ENCODE measurements at regions not wholly inside any gene's neighbourhood (a gene's known extent, or its start where the extent isn't known, plus 50 kb on each side); places are given as distances from the start of the nearest gene placed in this dataset.

DNA sequence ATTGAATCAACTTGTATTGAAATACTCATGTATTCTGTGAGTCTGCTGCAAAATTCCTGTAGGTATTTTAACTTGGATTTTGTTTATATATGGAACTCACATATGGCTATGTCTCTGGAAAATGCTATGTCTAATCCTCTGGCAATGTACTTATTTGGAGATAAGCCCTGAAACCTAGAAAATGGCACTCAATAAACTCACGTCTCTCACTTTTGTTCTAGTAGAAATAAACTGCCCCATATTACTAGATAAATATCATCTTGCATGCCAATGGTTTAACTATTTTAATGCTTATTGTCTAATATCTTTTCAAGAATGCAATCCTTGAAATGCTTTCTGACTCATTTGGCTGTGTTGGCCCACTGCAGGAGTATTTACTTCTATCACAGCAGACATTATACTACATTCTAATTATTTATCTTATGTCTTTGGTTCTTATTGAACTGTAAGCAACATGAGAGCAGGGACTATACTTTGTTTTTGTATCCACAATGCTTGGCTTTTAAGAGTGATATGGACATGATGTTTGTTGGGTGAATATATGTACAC is 292.2 kb upstream of the RSPO3 start:
- TF ChIP-seq, protein P1, sequence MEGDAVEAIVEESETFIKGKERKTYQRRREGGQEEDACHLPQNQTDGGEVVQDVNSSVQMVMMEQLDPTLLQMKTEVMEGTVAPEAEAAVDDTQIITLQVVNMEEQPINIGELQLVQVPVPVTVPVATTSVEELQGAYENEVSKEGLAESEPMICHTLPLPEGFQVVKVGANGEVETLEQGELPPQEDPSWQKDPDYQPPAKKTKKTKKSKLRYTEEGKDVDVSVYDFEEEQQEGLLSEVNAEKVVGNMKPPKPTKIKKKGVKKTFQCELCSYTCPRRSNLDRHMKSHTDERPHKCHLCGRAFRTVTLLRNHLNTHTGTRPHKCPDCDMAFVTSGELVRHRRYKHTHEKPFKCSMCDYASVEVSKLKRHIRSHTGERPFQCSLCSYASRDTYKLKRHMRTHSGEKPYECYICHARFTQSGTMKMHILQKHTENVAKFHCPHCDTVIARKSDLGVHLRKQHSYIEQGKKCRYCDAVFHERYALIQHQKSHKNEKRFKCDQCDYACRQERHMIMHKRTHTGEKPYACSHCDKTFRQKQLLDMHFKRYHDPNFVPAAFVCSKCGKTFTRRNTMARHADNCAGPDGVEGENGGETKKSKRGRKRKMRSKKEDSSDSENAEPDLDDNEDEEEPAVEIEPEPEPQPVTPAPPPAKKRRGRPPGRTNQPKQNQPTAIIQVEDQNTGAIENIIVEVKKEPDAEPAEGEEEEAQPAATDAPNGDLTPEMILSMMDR (IDR thresholded peaks at IDR 0.05): no peak
- no peak for TF ChIP-seq EZH2 (IDR thresholded peaks at IDR 0.05)

All from neural progenitor cell (in vitro differentiated cells).